Liver (tissue), 8 donors: ENCODE measurements at regions not wholly inside any gene's neighbourhood (a gene's known extent, or its start where the extent isn't known, plus 50 kb on each side); places are given as distances from the start of the nearest gene placed in this dataset.

Experiments used
- DNase-seq: peaks from one replicate; pipeline ENCODE4 v3.0.0-alpha.2; 2017; ENCODE audit warnings: low spot score
- H3K27ac ChIP-seq, 2 donors: one replicate each; pipeline ENCODE4 v1.7.0; 2013; ENCODE audit warnings: inconsistent platforms in 2 of 2, low read length in 2 of 2, control low read depth in 1 of 2, low read depth in 1 of 2, mild to moderate bottlenecking in 1 of 2
- H3K27me3 ChIP-seq, 4 donors: one replicate each; pipeline versions ENCODE4 v1.6.1 to v1.7.0; 2013; ENCODE audit warnings: low read length in 3 of 4, inconsistent platforms in 1 of 4, mild to moderate bottlenecking in 1 of 4, moderate library complexity in 1 of 4; ENCODE audit not compliant: control insufficient read depth in 4 of 4, insufficient read depth in 4 of 4
- H3K36me3 ChIP-seq, 4 donors: one replicate each; pipeline versions ENCODE4 v1.6.1 to v1.7.0; 2013; ENCODE audit warnings: low read length in 3 of 4, mild to moderate bottlenecking in 3 of 4, low read depth in 1 of 4, moderate library complexity in 1 of 4; ENCODE audit not compliant: control insufficient read depth in 4 of 4, insufficient read depth in 3 of 4
- H3K4me1 ChIP-seq, 4 donors: one replicate each; pipeline versions ENCODE4 v1.6.1 to v1.7.0; 2013; ENCODE audit warnings: low read length in 3 of 4, mild to moderate bottlenecking in 3 of 4, moderate library complexity in 1 of 4; ENCODE audit not compliant: control insufficient read depth in 4 of 4, insufficient read depth in 4 of 4
- H3K4me3 ChIP-seq, 3 donors: one replicate each; pipeline versions ENCODE4 v1.6.1 to v1.7.0; 2013; ENCODE audit warnings: low read length in 3 of 3, control low read depth in 1 of 3, low read depth in 1 of 3, mild to moderate bottlenecking in 1 of 3
- H3K9ac ChIP-seq, 2 donors: one replicate each; pipeline ENCODE4 v1.7.0; 2013; ENCODE audit warnings: low read length in 2 of 2, mild to moderate bottlenecking in 2 of 2, moderate library complexity in 2 of 2, control low read depth in 1 of 2, low read depth in 1 of 2
- H3K9me3 ChIP-seq, 4 donors: one replicate each; pipeline versions ENCODE4 v1.6.1 to v1.7.0; 2013; ENCODE audit warnings: low read length in 3 of 4; ENCODE audit not compliant: control insufficient read depth in 4 of 4
- ATF3 ChIP-seq: IDR thresholded peaks from 2 replicates; pipeline ENCODE4 v1.6.1; 2016; ENCODE audit warnings: antibody characterized with exemption
- CTCF ChIP-seq: fragments of 150-350 bp; IDR thresholded peaks from 2 replicates; pipeline ENCODE4 v1.5.1; 2017; ENCODE audit warnings: improper control_type of control experiment, low read depth, low read length; ENCODE audit not compliant: missing input control
- EGR1 ChIP-seq, 2 donors: IDR thresholded peaks; 2 replicates each; pipeline ENCODE4 v1.6.1; 2016 to 2018; ENCODE audit warnings: antibody characterized with exemption in 2 of 2, low read depth in 2 of 2
- FOXA2 ChIP-seq: IDR thresholded peaks from 2 replicates; pipeline ENCODE4 v1.6.1; 2016; ENCODE audit warnings: antibody characterized with exemption
- HNF4A ChIP-seq, 2 donors: conservative IDR thresholded peaks; 2 replicates each; pipeline ENCODE4 v1.6.1; 2016; ENCODE audit warnings: antibody characterized with exemption in 2 of 2, mild to moderate bottlenecking in 2 of 2
- HNF4G ChIP-seq: IDR thresholded peaks from 2 replicates; pipeline ENCODE4 v1.6.1; 2016; ENCODE audit warnings: antibody characterized with exemption
- JUND ChIP-seq, 2 donors: IDR thresholded peaks; 2 replicates each; pipeline ENCODE4 v1.6.1; 2016; ENCODE audit warnings: antibody characterized with exemption in 2 of 2
- MAX ChIP-seq: IDR thresholded peaks from 2 replicates; pipeline ENCODE4 v1.6.1; 2016; ENCODE audit warnings: antibody characterized with exemption
- NR2F2 ChIP-seq: IDR thresholded peaks from 2 replicates; pipeline ENCODE4 v1.6.1; 2016; ENCODE audit warnings: antibody characterized with exemption
- RAD21 ChIP-seq, 2 donors: IDR thresholded peaks; 2 replicates each; pipeline ENCODE4 v1.6.1; 2016; ENCODE audit warnings: antibody characterized with exemption in 2 of 2, mild to moderate bottlenecking in 2 of 2
- REST ChIP-seq: IDR thresholded peaks from 2 replicates; pipeline ENCODE4 v1.6.1; 2016; ENCODE audit warnings: antibody characterized with exemption, mild to moderate bottlenecking
- SP1 ChIP-seq: IDR thresholded peaks from 2 replicates; pipeline ENCODE4 v1.6.1; 2018; ENCODE audit warnings: antibody characterized with exemption, mild to moderate bottlenecking
- TAF1 ChIP-seq: conservative IDR thresholded peaks from 2 replicates; pipeline ENCODE4 v1.6.1; 2016; ENCODE audit warnings: antibody characterized with exemption, mild to moderate bottlenecking
- ZBTB33 ChIP-seq: IDR thresholded peaks from 2 replicates; pipeline ENCODE4 v1.6.1; 2016; ENCODE audit warnings: antibody characterized with exemption
- WGBS: extraction: QIAGEN DNeasy Blood & Tissue Kit; methylation state at CpG from one replicate; pipeline ENCODE4 v1.1.7; 2013; 5-methylcytosine and 5-hydroxymethylcytosine counted together
- donor health status: healthy.
- donor health status: healthy.
- donor health status: healthy.
- donor health status: healthy.
- donor health status: healthy.

GRCh38 chr7:25850735-25851134 is 301.3 kb upstream of the NFE2L3 start:
- no peak for DNase-seq
- Histone ChIP-seq H3K27me3 (peaks cover 5 to 25% (median 12%) of the 10 kb centered on the region in 4 donors), H3K9ac (no peak overlapping the region), H3K4me3 (no peak overlapping the region), H3K4me1 (peaks cover 0 to 6% (median 0%) of the 10 kb centered on the region in 4 donors), H3K36me3 (no peaks in the 10 kb centered on the region), H3K9me3 (no peaks in the 10 kb centered on the region), H3K27ac (no peak overlapping the region)
- TF ChIP-seq HNF4A (conservative IDR thresholded peaks at IDR 0.05) (no peak), FOXA2 (no peak), MAX (no peak), JUND (IDR thresholded peaks at IDR 0.05) (no peak), ATF3 (no peak), TAF1 (no peak), EGR1 (IDR thresholded peaks at IDR 0.05; ENCODE audit: low read depth in 2 of 2) (no peak), SP1 (no peak), ZBTB33 (no peak), NR2F2 (no peak), HNF4G (no peak), REST (no peak), CTCF (no peak)
- WGBS = 51% methylated on average over 8 of the region's 8 CpGs

- WGBS = 38% methylated on average over 33 of the region's 33 CpGs
- TF ChIP-seq JUND (IDR thresholded peaks at IDR 0.05) = no peak
- peak; percentile 81 for TF ChIP-seq CTCF
- peak; percentile 91 to 95 for TF ChIP-seq RAD21 (IDR thresholded peaks at IDR 0.05)
- Histone ChIP-seq H3K27me3 (peaks cover 5 to 33% (median 20%) of the 10 kb centered on the region in 4 donors), H3K27ac (no peak overlapping the region), H3K9me3 (peaks cover 0 to 5% (median 1%) of the 10 kb centered on the region in 4 donors), H3K9ac (no peak overlapping the region), H3K4me3 (no peak overlapping the region), H3K36me3 (no peaks in the 10 kb centered on the region), H3K4me1 (peaks cover 0 to 6% (median 1%) of the 10 kb centered on the region in 4 donors)
- peak; percentile 70 for DNase-seq
These were observed 300.4 kb upstream of the NFE2L3 start for GRCh38 chr7:25851332-25852210.
